ENCODE measurements at regions not wholly inside any gene's neighbourhood (a gene's known extent, or its start where the extent isn't known, plus 50 kb on each side); places are given as distances from the start of the nearest gene placed in this dataset.

DNA sequence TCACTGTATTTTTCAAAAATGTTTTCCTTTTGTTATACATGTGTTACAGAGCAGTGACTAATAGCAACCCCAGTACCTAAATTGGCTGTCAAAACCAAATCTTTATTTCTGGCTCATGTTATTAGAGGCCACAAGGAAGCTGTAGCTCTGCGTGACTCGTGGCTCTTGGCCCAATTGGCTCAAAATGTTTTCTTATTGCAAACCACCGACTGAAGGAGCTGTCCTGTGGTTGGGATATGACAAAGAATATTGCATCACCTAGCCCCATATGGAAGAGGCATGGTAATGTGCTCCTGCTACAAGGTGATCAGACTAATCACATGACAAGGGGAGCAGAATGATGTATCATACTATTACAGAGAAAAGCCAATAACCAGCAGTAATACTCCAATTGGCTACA, 1058.5 kb downstream of the CBLN2 start:
- no peak for DNase-seq (ENCODE audit: low spot score)

DNA sequence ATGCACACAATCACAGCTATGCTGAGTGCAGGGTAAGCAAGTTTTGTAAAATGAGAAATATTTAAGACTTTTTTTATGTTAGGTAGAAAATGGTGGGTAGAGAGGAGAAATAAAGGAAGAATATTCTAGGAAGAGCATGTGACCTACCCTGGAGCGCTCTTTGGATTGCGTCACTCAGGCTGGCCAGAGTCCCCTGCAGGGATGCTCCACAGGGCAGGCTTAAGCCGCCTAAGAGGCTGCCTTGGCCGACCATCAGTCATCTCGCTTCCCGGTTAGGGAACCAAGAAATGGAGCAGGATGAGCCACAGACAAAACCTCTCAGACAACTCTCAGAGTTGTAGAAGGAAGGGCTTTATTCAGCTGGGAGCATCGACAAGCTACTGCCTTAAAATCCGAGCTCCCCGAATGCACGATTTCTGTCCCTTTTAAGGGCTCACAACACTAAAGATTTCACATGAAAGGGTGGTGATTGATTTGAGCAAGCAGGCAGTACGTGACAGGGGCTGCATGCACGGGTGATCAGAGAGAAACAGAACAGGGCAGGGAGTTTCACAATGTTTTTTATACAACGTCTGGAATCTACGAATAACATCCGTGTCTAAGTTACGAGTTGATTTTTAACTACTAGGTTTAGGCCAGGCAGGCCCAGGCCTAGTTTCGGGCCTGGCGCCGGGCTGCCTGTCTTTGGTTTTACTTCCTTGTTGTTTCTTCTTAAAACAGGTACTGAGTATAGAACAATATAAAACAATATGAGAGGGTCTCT, 1072.0 kb downstream of the CBLN2 start:
- no peak for DNase-seq (ENCODE audit: low spot score)

DNA sequence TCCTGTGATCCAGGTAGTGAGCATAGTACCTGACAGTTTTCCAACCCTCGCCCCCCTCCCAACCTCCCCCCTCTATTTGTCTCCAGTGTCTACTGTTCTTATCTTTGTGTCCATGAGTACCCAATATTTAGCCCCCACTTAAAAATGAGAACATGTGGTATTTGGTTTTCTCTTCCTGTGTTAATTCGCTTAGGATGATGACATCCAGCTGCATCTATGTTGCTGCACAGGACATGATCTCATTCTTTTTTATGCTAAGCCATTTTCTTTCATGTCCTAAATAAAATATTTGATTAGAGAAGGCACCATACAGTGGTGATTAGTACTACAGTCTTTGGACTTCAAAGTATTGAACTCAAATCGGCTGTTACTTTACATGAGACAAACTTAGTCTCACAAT, 1087.9 kb downstream of the CBLN2 start:
- no peak for DNase-seq (ENCODE audit: low spot score)

DNA sequence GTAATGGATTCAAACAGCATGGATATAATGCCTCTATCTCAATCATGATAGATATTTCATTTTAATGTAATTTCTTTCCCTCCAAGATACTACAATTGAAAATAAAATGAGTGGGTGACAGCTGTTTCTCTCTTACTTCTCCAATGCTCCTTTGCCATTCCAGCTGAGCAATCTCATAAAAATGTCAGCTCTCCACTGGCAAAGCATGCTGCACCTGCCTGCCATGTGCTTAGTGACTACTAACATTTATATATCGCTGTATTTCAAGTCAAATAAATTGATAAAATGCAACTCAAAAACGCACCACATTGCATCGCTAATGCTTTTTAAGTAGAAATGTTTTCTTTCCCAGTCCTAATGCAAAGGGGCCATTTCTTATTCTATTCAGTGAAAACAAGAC, 1093.9 kb downstream of the CBLN2 start:
- no peak for DNase-seq (ENCODE audit: low spot score)

DNA sequence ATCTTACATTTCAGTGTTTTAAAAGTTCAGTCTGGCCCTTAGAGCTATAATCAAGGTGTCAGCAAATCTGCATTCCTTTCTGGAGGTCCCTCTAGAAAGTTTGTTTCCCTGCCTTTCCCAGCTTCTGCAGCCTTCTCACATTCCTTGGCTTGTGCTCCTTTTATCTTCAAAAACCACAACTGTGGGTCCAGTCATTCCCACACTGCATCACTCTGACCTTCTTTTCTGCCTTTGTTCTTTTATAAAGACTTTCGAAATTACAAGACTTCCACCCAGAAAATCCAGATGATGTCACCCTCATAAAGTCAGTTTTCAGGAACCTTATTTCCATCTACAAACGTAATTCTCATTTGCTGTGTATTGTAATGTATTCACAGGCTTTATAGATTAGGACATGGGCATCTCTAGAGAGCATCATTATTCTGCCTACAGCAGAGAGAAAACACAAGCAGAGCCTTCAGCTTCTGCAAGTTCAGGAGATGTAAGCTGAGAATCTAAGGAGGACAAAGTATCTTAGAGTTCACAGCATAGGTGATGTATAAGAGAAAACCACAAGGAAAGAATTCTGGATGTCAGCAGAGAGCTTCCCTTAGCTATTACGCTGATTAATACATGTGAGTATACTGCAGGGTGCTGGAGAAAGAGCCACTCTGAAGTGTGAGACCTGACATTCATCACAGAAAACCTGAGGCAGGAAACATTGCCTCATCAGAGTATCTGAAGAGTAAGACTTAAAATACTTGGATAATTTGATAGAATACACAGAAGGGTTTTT, 1100.2 kb downstream of the CBLN2 start:
- DNase-seq (ENCODE audit: low spot score): no peak

DNA sequence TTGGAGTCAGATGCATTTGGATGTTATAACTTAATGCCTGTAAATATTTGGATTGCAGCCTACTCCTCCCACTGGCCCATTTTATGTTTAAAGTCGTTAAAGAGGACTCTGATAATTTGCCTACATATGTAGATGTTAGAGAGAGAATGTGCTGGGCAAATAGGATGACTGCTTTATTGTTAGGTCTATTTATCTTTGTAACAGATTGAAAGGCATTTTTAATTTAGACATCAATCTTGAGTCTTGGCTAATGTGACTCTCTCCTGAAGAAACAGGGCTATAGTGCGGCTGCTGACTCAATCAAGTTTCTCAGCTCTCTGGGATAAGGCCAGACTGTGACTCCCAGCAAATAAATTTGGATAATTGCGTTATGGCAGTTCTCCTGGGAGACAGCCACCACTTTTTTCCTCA, 1101.4 kb downstream of the CBLN2 start:
- no peak for DNase-seq (ENCODE audit: low spot score)

DNA sequence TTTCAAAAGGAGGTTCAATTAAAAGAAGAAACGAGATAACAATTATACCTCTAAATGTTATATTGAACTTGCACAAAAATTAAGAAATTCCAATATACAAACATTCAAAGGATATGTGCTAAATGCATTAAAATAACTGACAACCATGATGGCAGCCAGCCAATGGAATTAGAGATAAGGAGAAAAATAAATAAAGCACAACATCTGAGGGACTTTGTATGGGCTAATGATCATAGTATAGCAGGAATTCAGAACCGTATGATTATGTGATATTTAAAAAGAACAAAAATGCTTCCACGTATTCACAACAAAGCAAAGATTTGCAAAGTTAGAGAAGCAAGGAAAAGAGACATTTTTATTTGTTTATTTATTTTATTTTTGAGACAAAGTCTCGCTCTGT, 1103.0 kb downstream of the CBLN2 start:
- no peak for DNase-seq (ENCODE audit: low spot score)

DNA sequence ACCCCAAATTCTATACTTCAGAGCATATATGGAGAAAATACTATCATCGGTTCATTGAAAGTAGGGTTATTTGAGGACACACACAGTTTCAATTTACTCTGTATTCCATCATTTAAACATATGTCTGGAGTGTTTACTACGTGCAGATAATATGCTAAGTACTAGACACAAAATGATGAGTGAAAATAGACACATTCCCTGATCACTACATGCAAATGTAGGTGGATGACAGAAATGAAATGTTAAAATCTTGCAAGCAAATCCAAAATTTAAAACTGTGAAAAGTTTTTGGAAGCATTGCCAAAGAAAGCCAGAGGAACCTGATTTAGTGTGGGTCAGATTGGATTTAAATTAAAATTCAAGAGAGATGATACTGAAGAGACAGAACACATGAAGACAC, 1106.6 kb downstream of the CBLN2 start:
- DNase-seq (ENCODE audit: low spot score): no peak

DNA sequence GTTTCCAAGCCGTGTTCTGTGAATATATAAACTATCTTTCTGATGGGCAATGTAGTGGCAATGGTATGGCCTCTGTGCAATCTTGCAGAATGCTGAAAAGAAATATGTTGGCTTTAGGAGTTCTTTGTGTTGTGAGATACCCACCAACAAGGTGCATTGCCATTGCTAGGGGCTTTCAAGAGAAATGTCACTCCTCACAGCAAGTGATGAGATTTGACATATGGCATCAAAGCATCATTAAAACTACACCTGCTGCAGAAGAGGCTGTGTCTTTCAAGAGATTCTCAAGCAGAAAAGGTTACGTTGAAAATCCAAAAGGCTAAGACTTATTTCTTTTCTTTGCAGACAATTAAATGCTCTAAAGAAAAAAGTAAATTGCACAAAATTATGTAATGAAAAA, 1110.8 kb downstream of the CBLN2 start:
- DNase-seq (ENCODE audit: low spot score): no peak

DNA sequence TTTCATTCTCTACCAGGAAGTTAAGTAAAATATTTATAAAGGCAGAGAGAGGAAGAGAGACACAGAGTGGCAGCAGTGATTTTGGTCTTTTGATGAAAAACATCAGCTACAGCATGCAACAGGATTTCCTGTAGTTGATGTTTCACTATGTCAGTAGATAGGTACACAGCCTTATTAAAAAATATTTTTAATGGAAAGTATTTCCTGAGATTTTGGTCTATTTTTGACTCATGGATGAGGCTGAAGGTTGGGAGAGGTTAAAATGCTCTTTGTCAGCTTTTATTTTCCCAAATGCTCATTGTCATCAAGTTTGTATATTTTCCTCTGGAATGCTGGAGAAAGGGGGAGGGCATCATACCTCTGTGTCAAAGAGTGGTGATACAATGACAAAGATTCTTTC, 1112.5 kb downstream of the CBLN2 start:
- DNase-seq (ENCODE audit: low spot score): no peak

DNA sequence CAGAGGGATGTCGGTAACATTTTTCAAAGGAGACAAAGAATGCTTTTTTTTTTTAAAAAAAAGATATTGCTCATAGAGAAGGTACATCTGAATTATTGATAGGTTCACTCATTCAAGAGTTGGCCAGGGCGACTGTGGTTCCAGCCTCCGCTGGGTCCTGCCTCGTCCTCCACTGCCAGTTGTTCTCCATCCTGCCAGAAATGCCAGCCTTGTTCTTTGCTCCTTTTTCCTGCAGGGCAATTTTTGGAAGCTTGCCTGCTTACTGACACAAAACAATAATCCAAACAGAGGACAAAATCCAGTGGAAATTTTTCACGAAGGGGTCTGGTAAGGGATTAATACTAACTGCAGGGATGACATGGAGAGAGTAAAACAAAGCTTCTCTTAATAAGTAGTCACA, 1113.0 kb downstream of the CBLN2 start:
- no peak for DNase-seq (ENCODE audit: low spot score)

DNA sequence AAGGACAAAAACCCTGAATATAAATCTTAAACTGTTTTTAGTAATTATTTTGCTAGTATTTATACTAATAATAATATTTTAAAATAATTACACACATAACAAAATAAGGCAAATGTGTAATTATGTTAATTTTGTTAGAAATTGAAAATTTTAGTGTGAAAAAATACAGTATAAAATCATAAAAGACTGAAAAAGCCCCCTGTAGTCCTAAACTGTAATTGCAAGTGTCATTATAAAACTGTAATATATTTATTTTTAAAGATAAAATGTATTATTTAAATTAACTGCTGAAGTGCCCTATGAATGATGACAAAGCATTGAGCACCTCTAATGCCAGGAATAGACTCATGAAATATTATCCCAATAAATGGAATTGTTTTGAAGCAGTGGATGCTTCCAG, 1117.7 kb downstream of the CBLN2 start:
- no peak for DNase-seq (ENCODE audit: low spot score)

DNA sequence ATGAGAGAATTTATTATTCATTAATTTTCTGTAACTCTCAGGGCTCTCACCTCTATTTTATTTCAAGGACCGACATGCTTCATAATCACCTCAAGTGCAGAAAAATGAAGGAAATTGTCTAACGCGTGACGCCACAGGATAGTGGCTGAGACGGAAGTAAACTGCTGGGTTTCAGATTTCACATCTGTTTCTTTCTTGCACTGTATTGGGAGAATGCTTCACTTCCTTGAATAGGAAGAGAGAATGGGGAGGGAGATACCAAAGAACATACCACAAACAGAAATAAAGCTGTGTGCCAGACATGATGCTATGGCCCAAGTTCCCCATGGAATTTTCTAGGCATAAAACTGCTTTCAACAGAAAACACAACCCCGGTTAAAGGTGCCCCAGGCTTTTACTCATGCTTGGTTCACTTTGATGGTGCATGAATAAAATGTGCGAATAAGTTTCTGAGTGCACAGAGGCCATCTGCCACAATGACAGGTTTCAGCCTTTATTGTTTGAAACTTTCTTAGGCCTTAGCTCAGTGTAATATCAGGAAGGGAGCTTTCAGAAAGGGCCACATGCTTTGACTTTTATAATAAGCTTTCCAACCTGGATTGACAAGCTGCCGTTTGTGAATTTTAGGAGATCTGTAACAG, 1116.4 kb downstream of the SOCS6 start:
- no peak for DNase-seq (ENCODE audit: low spot score)

DNA sequence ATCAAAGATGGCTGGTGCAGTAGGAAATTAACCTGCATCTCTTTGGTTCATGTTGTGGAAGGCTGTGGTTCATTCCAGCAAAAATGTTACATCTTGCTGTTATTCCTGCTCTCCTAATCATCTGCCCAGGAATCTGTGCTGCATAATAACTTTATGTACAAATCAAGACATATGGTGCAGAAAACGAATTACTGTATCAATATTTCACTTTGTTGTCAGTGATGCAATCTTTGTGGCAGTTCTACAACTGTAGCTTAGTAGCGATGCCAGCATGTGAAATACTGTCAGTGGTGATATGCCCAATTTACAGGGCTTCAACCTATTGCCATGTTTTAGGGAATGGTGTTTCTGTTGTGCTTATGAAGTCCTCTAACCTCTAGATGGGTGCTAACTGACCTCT, 1114.7 kb downstream of the SOCS6 start:
- DNase-seq (ENCODE audit: low spot score): no peak

DNA sequence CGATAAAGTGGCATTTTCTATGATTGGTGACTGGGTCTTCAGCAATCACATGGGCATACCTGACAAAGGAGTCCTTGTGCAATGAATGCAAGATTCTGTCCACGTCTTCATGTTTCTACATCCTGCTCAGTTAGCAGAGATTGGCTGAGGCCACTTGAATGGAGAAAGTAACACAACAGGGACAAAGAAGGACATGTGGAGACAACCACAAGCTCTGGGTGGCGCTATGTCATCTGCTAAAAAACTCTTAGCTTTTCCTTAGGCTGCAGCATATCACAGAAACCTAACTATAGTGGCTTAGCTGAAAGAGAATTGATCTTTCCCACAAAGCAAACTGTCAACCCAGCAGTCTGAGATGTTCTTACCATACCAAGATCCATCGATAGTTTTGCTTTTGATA, 1109.7 kb downstream of the SOCS6 start:
- DNase-seq (ENCODE audit: low spot score): no peak

DNA sequence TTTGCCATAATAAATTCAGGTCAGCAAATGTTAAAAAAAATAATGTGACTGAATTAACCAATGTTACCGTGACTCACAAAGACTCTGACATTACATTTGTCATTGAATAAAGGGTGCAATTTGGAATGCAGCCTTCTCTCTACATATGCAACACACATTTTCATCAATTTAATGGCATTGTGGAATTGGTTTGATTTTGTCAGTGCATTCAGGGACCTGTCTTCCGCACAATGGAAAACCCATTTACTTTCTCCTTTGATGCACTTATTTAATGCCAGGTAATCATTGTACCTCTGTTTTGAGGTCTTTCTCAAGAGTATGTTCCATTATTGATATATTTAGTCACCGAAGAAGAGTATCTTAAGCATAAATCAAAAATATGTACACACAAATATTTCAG, 1099.3 kb downstream of the SOCS6 start:
- no peak for DNase-seq (ENCODE audit: low spot score)

DNA sequence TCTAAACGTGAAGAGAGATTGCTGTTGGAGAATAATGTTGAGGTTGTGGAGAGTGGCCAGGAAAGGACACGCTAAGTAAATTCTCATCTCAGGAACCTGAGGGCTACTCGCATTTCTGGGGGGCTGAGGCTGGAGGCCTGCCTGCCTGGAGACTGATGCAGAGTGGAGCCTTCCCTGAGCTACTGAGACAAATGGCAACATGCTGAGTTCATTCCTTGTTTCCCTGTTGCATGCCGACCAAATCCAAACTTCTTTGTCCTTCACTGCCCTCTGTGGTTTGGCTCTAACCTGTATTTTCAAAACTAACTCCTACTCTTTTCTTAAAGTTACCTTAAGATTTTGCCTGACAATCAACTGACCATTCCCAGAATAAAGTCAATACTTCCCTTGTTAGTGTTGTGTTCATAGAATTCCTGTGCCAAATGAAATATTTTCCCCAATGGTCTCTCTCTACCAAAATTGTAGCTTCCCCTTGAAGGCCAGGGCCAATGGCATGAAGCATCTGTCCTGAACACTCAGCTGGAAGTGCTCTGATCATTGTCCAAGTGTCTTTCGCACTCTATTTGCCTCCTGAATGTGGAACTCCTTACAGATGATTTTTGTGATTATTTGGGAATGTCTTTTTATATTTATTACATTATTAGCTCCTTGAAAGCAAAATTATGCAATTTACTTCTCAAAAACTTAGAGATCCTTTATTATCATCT, 1085.6 kb downstream of the SOCS6 start:
- no peak for DNase-seq (ENCODE audit: low spot score)

DNA sequence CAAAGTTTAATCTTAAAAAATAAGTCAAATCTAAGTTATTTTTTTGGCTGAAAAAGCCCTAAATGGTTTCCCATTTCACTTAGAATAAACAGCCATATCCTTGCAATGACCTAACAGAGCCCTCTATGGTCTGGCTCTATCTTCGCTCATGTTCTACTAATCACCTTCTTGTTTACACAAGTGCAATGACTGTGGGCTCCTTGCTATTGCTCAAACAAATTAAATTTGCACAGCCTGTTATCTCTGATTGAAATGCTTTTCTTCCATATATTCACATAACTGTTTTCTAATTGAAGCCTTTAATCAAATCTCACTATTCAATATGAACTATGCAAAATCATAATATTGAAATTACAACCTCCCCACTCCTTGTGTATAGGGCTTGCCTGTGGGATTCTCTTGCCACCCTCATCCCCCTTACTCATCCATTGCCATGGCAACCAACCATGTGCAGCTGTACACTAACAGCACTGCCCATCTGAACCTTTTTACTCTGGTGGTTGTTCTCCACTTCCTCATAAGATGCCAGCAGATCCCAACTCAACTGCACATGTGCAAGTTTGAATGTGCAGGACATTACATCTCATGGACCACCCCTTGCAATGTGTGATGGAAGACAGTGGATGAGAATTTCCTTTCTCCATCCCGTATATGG, 1083.2 kb downstream of the SOCS6 start:
- DNase-seq (ENCODE audit: low spot score): no peak

DNA sequence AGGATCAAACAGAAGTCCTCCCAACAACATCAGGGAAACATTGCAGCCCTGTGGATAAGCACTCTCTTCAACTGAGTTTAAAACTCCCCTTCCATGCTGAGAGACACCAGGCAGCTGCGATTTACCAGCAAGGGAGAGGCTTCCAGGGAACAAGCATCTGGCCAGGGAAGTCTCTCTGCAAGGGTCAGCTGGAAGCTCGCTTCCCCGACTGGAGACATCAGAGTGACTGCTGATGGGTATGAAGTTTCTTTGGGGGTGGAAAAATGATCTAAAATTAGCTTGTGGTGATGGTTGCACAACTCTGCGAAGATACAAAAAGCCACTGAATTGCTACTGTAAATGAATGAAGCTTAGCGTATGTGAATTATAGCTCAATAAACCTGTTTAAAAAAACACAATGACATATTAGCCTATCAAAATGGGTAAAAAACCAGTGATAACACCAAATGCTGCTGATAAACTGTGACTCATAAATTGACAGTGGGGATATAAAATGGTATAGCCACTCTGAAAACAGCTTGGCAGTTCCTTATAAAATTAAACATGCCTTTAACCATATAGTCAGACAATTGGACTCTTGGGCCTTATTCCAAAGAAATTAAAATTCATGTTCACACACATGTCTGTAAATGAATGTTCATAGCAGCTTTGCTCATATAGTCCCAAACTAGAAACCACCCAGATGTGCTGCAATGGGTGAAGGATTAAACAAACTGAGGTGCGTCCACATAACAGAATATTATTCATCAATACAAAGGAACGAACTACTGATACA, 1082.0 kb downstream of the SOCS6 start:
- no peak for DNase-seq (ENCODE audit: low spot score)

DNA sequence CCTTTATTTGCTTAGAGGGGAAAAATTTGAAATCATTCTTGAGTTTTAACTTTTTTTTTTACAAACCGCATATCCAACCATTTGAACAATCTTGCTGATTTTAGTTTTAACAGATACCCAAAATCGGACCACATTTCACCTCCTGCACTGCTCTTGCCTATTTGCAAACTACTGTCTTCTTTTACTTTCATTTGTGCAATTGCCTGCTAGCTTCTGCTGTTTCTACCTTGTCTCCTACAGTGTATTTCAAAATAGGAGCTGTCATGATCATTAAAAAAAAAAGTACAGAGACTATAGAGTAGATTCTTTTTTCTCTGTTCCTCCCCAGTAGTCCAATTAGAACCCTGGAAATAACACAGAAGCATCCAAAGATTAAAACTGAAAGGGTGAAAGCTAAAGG, 1081.2 kb downstream of the SOCS6 start:
- DNase-seq (ENCODE audit: low spot score): no peak

DNA sequence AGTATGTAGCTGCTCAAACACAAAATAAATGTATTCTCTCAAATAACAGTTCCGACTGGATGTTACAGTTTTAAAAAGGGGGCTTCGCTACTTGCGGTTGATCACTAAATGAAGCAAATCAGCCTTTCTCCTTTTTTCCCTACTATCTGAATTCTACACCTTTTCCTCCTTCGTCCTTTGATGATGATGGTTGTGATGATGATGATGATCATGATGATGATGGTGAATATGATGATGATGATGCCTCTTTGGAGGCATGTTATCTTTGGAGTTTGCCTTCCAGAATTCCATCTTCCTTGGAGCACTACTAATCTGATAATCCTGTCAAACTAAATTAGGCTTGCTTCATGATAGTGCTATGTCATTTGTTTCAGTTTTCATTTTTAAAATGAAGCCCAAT, 1073.3 kb downstream of the SOCS6 start:
- no peak for DNase-seq (ENCODE audit: low spot score)
